ENCODE measurements at regions not wholly inside any gene's neighbourhood (a gene's known extent, or its start where the extent isn't known, plus 50 kb on each side); places are given as distances from the start of the nearest gene placed in this dataset.

GRCh38 chr3:118527514-118528044 is 507.1 kb downstream of the IGSF11 start:
- TF ChIP-seq POLR2A (IDR thresholded peaks at IDR 0.05) (no peak), CTCF (IDR thresholded peaks at IDR 0.05) (no peak)

All from transverse colon (tissue), 3 donors.